Ramos (cell line): ENCODE measurements at regions not wholly inside any gene's neighbourhood (a gene's known extent, or its start where the extent isn't known, plus 50 kb on each side); places are given as distances from the start of the nearest gene placed in this dataset.

Experiments
- in situ Hi-C: fragments of 300-500 bp; cut with MboI; formaldehyde crosslinking; loops from one replicate; pipeline ENCODE4 v1.14.3; 2022; ENCODE audit warnings: low sequenced_read_pairs; ENCODE audit not compliant: unreplicated experiment

DNA sequence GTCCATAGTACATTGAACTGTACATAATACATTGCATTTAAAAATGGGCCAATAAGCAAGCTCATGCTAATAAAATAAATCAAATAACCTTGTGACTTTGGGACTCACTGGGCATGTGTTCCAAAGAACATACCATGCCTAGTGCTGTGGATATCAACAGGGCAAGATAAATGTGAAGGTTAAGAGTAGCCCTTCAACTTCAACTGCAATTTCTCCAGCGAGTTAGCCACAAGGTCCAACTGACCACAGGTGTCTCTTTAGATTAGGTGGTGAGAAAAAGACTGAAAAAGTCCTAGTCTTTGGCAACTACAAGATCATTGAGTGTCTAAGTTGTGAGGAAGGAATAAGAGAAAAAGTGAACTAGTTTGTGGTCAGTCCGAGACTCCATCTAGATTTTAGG, 78.3 kb upstream of the ATP11B start:
- in situ Hi-C loops: no loop called here

DNA sequence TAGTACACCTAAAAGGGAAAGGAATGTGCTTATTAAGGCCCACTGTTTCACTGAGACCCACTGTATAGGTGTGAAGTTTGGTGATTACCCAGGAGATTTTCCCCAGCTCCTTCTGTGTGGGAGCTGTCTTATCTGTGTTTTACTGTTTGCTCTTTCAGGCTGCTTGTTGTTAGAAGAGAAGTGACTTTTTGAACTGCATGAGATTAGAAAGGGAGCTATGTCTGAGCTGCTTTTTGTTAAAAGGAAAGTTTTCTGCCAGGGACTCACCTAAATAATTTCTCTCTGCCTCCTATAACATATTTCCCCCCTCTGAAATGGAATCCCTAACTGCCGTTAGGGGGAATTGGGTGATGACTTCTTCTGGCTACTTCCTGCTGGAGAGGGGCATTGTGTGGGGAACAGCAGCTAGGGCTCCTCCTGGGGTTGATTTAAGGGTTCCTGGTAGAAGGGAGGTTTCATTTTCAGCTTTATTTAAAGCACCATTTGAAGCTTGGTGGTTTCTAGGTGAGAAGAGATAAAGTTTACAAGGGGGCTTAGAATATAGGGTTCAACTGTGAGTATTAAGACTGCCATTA, 77.1 kb upstream of the ATP11B start:
- in situ Hi-C loops: no loop called here

DNA sequence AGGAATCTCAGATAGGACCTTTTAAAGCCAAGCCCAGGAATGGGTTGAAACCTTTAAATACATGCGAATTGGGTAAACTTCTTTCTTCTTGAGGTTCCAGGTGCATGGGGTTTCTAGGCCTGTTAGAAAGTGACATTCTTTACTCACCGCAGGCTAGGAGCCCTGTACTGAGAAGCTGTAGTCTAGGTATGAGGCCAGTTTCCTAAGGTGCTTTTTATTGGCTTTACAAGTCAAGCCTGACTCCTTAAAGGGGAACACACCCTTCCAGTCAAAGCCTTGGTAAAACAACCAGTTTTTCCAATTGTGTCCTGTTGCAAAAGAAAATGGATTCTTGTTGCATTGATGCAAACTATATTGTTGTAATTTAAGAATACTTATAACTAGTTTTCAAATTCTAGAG, 76.1 kb upstream of the ATP11B start:
- in situ Hi-C loops: no loop called here

DNA sequence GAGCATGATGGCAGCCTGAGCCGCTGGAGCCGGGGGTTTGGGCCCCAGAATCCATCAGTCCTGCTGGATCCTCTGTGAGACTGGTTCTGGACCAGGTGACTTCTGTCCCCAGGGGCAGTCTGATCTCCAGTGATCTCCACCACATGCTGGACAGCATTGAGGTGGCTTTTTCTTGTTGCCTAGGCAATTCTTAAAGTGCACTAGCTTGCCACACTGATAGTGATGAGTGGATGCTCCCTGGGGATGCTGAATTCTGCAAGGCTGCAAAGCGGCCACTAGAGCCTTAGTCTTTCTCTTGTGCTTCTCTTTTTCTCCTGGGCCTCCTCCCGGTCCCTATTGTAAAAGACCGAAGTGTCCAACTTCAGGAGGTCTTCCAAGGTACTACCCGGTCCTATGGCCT, 70.4 kb upstream of the ATP11B start:
- in situ Hi-C loops: no loop called here

DNA sequence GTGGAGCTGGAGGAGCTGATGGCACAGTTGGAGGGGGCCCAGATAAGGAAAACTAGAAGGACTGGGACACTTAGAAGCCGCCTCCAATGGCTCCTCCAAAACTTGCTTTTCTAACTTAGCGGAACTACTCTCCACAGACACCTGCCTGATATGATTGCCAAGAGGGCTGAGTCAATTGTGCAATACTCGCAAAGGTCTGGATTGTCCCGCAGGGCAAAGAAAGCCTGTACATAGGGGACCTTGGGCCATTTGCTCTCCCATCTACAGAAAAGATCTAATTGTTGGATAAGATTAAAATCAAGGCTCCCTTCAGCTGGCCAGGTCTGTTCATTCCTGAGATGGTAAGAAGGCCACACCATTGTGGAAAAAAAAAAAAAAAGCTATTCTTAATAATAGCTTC, 69.7 kb upstream of the ATP11B start:
- in situ Hi-C loops: no loop called here

DNA sequence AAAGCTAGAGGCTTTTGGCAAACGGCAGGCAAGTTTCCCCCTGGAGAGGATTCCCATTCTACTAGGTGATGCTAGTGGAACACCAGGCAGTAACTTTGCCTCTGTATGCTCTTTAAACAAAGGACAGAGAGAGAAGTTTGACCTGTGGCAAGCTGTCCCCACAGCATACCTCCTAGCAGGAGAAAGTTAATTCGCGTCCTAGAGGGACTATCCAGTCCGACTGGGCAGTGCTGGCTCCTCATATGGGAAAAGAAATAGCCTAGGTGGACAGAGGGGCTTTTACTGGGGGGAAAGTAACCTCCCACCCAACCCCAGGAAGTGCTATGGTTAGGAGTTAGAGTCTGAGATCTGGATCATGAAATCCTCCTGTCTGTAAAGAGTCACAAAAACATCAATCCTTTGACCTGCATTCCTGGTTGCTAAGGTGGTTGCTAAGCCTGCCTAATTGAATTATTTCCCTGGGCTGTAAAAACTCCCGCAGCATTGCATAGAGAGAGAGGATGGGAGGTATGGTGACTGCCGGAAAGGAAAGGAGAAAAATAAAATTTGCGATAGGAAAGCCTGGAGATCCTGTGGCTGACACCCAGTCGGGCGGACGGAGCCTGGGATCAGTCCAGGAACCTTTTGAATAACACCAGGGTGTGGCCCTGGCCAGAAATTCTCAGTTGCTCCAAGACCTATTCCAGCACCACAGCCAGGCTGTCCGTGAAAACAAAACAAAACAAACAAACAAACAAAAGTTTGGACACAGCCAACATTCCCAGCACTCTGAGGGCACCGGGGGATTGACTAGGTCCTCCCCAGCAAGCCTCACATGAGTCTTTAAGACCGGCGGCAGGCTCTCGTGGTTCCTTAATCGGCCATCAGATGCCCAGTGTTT, 67.7 kb upstream of the ATP11B start:
- in situ Hi-C loops: no loop called here

DNA sequence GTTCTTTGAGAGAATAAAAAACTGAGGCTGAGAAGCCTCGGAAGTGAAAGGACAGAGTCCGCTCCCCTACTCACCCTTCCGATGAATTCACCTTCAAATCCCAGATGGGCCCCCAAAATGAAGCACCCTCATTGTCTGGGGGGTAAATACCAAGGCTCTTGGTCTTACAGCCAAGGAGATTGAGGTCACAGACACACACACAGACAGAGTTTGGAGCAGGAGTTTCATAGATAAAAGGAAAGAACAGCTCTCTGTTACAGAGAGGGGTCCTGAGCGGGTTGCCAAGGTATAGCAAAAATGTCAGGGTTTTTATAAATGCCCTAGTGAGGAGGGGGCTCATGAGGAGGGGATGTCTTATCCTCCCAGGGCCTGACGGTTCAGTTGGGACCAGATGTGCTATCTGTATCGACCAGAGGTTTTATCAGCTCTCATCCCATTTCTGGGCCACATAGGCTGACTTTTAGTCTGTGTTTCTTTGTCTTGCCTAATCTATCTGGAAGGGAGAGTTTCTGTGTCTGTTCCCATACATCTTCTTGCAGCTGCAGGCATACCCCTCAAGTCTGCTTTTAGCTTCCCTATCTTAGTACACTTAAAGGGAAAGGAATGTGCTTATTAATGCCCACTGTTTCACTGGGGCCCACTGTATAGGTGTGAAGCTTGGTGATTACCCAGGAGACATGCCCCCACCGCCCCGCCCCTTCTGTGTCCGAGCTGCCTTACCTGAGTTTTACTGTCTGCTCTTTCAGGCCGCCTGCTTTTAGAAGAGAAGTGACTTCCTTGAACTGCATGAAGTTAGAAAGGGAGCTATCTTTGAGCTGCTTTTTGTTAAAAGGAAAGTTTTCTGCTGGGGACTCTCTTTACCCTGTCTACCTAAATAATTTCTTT, 66.8 kb upstream of the ATP11B start:
- in situ Hi-C loops: no loop called here

DNA sequence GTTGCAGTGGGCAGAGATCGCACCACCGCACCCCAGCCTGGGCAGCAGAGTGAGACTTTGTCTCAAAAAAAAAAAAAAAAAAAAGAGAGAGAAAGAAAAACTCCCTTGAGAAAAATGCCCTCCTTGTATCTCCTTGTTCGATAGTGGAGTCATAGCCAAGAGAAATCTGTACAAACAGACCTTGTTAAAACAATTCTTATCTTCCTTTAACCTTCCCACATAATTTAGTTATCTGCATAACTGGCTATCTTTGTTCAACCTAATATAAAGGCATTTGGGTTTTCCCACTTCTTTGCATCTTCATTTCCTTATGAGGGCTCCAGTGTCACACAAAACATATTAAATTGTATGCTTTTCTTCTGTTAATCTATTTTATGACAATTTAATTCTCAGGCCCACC, 65.1 kb upstream of the ATP11B start:
- in situ Hi-C loops: no loop called here

DNA sequence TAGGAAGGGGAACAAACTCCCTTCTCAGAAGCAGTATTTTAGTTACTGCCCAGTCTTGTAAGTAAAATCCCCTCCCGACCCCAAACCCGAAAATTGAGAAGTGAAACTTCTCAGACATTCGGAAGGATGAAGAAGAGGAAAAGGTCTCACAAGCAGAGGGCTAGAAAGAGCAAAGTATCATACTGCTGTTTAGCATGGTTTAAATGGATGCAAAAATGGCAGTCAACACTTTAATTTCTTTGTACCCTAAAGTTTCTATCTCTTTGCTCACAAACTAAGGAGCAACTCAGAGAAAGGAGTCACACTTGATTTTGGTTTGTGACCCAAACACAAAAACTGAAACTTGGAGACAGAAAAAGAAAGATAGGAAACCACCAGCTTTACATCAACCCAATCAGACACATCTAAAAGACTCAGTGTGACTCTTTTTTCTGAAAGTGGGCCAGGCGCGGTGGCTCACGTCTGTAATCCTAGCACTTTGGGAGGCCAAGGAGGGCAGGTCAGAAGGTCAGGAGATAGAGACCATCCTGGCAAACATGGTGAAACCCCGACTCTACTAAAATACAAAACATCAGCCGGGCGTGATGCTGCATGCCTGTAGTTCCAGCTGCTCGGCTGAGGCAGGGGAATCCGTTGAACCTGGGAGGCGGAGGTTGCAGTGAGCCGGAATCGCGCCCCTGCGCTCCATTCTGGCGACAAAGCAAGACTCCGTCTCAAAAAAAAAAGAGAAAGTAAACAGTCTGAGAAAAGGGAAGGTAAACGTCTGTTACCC, 63.2 kb upstream of the ATP11B start:
- in situ Hi-C loops: no loop called here

DNA sequence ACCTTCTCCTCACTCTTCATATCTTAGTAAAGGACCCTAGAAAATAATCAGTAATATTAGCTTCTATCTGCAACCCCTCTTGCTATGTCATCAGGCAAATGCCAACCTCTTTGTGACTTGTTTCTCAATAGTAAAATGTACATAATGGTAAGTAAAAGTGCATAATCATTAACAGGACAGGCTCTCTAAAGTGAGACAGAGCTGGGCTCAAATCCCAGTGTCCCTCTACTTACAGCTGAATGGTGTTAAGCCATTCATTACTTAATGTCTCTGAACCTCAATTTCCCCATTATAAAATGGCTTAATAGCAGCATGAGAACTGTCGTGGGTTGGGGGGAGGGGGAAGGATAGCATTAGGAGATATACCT, 62.6 kb upstream of the ATP11B start:
- in situ Hi-C loops: no loop called here

DNA sequence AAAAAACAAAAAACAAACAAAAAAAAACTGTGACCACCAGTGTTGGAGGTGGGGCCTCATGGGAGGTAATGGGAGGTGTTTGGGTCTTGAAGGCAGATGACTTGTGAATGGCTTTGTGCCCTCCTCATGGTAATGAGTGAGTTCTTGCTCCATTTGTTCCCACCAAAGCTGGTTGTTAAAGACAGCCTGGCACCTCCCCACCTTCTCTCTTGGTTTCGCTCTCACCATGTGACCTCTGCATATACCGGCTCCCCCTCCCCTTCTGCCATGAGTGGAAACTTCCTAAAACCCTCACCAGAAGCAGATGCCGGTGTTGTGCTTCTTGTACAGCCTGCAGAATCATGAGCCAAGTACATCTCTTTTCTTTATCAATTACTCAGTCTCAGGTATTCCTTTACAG, 61.5 kb upstream of the ATP11B start:
- in situ Hi-C loops: no loop called here

DNA sequence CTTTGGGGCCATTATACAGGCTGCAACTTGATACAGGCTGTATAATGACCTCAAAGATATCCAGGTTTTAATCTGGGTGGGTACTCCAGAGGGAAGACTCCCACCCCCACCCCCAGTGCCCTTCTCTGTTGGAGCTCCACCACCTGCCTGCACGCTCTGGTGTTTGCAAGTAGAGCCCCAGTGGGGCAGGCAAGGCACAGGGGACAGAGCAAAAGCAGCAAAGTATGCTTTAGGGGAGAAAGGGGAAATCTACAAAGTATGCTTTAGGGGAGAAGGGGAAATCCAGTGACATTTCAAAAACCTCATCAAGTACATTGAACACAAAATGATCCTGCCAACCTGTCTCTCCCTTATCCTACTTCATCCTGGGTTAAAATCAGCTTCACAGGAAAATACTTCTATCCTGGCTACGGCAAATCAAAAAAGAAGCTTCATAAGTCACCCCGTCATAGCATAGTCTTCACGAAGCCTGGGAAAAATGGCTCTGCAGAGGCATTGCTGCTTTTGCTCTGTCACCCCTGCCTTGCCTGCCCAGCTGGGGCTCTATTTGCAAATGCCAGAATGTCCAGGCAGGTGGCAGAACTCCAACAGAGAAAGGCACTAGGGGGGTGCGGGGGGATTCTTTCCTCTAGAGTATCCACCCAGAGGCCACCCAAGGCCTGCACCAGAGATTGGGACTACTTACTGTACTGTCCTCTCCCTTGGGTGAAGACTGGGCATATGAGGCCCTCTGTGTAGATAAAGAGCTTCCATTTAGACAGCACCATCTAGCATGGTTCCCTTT, 60.9 kb upstream of the ATP11B start:
- in situ Hi-C loops: no loop called here

DNA sequence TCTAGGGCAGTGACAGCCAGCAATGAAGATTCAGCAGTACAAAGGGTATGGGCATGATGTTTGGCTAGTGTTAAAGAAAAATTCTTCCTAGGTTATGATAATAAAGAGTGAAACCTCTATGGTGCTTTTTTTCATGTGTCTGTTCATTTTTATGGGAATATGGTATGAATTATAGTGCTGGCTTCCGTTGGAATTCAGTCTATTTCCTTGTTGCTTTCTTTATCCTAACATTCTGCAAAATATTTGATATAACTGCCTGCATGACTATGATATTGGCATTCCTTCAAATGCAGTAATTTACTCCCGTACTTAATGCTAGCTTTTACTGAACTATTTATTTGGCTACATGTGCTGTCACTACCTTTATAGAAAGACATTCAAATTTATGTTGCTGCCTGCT, 57.6 kb upstream of the ATP11B start:
- in situ Hi-C loops: no loop called here

DNA sequence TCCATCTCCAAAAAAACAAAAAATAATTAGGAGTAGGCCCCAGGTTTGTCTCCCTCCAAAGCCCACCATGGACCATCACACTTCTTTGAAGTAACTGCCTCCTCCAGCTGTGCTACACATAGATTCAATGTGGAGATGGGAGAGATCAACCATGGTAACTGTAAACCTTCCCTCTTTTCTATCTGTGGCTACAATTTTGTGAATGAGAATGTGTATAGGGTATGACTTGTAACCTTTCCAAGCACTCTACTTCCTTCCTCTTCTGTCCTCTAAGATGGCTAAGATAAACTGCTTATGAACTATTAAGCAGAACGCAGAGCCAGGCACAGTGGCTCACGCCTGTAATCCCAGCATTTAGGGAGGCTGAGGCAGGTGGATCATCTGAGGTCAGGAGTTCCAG, 55.5 kb upstream of the ATP11B start:
- in situ Hi-C loops: no loop called here

DNA sequence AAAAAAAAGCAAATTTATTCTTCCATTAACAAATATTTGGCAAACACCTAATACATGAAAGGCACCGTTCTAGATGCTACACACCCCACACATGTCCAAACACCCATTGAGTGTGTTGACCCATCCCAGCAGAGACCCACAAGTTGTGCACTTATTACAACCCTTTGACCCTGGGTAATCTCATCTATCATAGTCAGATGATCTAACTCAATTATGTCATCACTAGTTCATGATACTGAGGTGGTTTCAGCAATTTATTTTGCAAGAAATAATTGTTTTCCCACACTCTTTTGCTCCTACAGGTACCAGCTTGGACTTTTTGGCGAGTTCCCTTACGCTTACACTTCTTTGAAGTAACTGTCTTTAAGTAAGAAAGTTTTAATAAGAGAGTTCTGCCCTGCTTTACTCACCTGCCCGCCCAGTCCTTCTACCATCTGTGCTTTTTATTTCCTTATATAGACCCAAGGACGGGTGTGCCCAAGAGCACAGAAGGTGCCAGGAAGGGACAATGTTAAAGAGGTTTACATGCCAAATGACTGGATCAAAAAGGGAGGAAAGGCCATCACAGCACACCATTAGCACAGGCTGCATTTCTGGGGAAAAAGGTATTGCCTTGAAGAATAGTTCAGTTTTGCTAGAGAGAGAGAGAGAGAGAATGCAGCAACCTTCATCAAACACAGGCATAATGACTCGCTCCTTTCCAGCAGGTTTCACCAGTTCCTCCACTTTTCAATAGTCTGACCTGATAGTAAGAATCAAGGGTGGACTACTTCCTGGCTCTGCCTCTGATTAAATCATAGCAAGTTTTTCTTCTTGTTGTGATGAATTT, 54.5 kb upstream of the ATP11B start:
- in situ Hi-C loops: no loop called here

DNA sequence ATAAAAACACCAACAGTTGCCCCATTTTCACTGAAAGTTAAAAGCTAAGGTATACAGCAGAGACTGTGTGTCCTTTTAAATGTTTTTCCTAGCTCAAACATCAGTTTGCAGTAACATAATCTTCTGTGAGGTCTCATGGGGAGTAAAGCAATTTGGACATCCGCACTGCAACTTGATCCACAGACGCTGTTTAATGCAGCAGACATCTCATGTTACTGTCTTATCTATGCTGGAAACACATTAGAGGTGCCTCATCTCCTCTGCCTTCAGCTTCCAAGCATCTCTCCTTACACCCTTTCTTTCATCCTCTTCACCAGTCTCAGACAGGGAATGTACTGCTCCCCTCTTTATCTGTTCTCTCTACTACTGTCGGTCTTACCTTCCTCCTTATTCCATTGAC, 53.7 kb upstream of the ATP11B start:
- in situ Hi-C loops: no loop called here

DNA sequence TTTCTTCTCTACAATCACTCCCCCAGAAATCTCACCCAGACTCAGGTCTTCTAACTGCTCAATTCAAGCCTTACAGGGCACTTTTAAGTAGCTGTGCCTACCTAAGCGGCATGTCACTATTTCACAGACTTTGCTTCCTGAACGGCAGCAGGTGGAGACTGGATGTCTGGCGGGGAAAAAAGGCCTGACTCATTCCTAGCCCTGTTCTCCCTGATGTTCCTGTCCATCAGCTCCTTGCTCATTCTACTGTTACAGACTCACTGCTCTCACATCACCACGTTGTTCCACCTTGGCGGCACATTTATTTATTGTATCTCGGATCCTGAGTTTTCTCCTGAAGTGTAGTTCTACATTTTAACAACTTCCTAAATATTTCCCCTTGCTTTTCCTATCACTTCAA, 52.6 kb upstream of the ATP11B start:
- in situ Hi-C loops: no loop called here

DNA sequence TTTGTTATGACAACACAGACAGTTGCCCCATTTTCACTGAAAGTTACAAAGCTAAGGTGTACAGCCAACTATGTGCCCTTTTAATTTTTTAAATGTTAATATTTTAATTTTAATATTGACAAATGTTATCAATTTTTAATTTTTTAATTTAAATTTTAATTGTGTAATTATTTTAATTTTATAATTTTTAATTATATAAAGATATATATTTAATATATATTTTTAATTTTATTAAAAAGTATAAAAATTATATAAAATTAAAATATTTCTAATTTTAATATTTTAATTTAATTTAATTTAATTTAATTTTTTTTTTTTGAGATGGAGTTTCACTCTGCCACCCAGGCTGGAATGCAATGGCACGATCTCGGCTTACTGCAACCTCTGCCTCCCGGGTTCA, 52.1 kb upstream of the ATP11B start:
- in situ Hi-C loops: no loop called here
